ENCODE measurements at regions not wholly inside any gene's neighbourhood (a gene's known extent, or its start where the extent isn't known, plus 50 kb on each side); places are given as distances from the start of the nearest gene placed in this dataset.

GRCh38 chr1:38344716-38345115, 298.1 kb upstream of the POU3F1 start:
- DNase-seq (ENCODE audit: missing footprints) (no peak), ATAC-seq (no peak)
- intact Hi-C loops (cut with DNase I), result no loop called here

DNA sequence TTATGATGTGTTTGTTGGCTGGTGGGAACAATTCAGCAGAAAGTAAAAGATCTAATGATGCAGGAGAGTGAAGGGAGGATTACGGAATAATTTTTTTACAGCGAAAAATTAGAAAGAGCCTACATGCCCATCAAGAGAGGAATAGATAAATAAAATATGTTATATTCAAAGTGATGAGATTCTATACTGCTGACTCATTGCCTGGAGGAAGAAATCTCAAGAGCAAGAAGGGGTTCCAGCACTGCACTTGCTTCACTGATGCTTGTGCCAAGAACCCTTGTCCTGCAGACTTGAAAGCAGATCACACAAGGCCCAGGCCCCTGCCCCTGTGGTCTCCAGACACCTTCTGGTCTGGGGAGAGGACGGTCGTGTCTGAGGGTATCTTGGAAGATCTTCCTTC, 295.1 kb upstream of the POU3F1 start:
- no peak for DNase-seq (ENCODE audit: missing footprints)
- intact Hi-C loops (cut with DNase I), result no loop called here

DNA sequence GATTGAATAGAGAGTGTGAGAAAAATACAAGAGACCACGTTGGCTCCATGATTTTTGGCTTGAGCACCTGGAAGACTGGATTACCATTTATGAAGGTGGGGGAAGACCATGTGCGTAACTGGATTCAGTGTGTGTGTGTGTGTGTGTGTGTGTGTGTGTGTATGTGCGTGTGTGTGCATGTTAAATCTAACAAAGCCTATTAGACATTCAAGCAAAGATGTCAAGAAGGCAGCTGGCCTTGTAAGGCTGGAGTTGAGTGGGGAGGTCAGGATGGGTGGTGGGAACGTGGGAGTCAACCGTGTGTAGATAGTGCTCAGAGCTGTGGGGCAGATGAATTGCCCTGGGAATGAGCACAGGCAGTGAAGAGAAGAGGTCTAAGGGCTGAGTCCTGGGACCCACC, 293.8 kb upstream of the POU3F1 start:
- DNase-seq (ENCODE audit: missing footprints), result no peak
- intact Hi-C loops (cut with DNase I), result no loop called here
- no peak for ATAC-seq

More for the DNA sequence above, 295.1 kb upstream of the POU3F1 start:
- no peak for ATAC-seq

DNA sequence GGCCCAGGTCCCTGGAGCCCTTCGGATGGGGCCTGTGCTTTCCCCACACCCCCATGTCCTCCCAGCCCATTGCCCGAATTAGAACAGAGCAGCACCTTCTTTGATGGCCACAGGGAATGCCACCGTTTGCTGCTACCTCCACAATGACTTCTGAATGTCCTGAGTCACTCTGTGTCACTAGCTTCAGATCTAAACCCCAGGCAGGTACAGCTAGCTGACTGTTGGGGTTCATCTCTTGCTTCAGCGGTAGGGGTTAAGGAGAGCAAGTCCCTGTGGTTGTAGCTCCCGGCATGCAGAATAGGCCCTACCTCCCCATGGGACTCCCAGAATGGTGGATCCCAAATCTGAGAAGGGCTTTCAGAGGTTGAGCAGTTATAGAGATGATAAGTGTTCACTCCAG, 291.1 kb upstream of the POU3F1 start:
- intact Hi-C loops (cut with DNase I), result no loop called here
- ATAC-seq (no peak), DNase-seq (ENCODE audit: missing footprints) (no peak)

- DNase-seq (ENCODE audit: missing footprints) (no peak), ATAC-seq (no peak)
- intact Hi-C loops (cut with DNase I), result no loop called here
Measured at GRCh38 chr1:38336961-38337360, 290.4 kb upstream of the POU3F1 start.

DNA sequence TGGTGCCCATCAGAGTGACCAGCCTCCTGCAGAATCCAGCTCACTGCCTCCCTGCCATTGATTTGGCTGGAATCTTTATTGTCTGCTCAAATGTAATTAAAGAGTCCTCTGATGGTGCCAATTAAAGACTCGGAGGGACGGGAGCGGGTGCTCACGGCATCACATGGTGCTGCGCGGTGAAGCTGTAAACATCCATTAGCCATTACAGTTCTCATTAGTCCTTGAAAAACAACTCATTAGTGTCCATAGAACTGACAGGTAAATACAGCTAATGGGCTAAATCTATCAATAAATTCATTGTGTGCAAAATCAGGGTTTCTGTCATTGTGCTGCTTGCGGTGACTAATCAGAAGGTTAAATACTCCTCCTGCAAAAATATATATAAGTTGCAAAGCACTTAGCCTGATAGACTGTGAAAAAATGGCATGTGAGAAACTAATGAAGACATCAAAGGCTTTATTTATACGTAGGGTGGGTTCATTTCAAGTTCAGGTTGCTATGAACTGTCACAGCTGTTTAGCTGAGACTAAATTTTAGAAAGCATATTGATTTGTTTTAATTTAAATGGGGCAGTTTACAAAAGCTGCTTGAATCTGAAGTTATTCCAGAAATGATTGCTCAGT, 289.8 kb upstream of the POU3F1 start:
- DNase-seq (ENCODE audit: missing footprints) (no peak), ATAC-seq (no peak)
- intact Hi-C loops (cut with DNase I), result no loop called here

- DNase-seq (ENCODE audit: missing footprints) (no peak), ATAC-seq (no peak)
- intact Hi-C loops (cut with DNase I), result no loop called here
Measured at GRCh38 chr1:38334930-38335592, 288.5 kb upstream of the POU3F1 start.

DNA sequence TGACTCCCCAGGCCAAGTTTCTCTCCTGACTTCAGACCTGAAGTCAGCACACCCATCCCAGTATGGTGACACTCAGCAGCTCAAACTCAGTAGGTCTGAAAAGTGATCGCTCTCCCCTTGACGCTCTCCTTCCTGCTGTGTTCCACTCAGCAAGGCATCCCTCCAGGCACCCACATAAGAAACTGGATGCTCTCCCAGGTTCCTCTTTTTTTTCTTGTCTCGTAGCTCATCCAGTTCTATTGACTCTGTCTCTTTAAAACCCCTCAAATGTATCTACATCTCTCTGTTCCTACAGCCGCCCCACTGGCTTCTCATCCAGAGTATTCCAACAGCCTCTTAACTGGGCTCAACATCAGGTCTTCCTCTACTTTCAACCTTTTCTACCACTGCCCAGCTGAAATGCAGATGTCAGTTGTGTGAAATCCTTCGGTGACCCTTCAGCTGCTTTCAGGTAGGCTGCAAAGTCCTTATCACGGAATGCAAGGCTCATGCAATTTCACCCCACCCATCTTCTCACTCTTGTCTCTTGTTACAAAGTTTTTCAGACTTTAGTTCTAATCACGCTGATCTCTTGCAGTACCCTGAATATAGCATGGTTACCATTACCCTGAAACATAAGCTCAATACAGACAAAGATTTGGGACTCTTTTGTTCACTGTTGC, 286.2 kb upstream of the POU3F1 start:
- DNase-seq (ENCODE audit: missing footprints) (no peak), ATAC-seq (no peak)
- intact Hi-C loops (cut with DNase I), result no loop called here

- ATAC-seq (no peak), DNase-seq (ENCODE audit: missing footprints) (no peak)
- intact Hi-C loops (cut with DNase I), result no loop called here
Measured at GRCh38 chr1:38331496-38332210, 285.1 kb upstream of the POU3F1 start.

DNA sequence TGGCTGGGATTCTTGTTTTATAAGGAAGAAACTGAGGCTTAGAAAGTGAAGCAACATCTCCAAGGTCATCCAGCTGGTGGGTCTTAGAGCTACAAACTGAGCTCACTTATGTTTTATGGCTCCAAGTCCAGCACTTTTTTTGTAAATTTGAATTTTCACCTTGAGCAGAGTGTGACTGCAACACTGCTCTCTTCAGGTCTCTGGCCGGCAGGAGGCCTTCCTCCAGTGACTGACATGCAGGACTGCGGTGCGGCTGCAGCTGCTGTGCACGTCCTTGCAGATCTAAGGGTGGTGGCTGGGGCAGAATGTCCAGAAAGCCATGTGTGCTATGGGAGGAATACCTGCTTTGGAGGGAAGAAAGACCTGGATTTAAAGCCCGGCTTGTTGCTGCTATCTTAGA, 284.2 kb upstream of the POU3F1 start:
- DNase-seq (ENCODE audit: missing footprints), result no peak
- no peak for ATAC-seq
- intact Hi-C loops (cut with DNase I), result no loop called here

DNA sequence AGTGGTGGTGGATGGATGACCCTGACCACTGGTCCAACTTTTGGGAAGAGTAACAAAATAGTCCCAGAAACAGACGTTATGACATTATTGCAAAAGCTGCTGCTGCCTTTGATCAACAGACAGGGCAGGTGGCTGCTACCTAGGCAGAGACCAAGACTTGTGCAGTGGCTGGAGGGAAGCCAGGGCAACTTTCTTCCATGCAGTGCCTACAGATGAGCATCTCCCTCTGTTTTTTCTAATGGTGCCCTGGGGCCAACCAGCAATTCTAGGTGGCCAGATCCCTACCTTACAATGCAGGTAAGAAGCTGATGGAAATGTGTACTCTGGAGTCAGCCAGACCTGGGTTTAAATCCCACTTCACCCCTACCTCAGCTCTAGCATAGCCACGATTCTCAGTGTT, 283.1 kb upstream of the POU3F1 start:
- ATAC-seq, result no peak
- intact Hi-C loops (cut with DNase I), result no loop called here
- no peak for DNase-seq (ENCODE audit: missing footprints)

GRCh38 chr1:38328278-38329035, 281.9 kb upstream of the POU3F1 start:
- intact Hi-C loops (cut with DNase I), result no loop called here
- DNase-seq (ENCODE audit: missing footprints), result no peak
- no peak for ATAC-seq

GRCh38 chr1:38327559-38327973, 281.0 kb upstream of the POU3F1 start:
- ATAC-seq, result no peak
- no peak for DNase-seq (ENCODE audit: missing footprints)

GRCh38 chr1:38326856-38327255, 280.3 kb upstream of the POU3F1 start:
- DNase-seq (ENCODE audit: missing footprints) (no peak), ATAC-seq (no peak)
- intact Hi-C loops (cut with DNase I), result no loop called here

More at GRCh38 chr1:38327559-38327973, 281.0 kb upstream of the POU3F1 start:
- intact Hi-C loops (cut with DNase I), result no loop called here

GRCh38 chr1:38326135-38326534, 279.5 kb upstream of the POU3F1 start:
- no peak for ATAC-seq
- no peak for DNase-seq (ENCODE audit: missing footprints)
- intact Hi-C loops (cut with DNase I), result no loop called here

GRCh38 chr1:38312753-38313152, 266.2 kb upstream of the POU3F1 start:
- ATAC-seq (no peak), DNase-seq (ENCODE audit: missing footprints) (no peak)
- intact Hi-C loops (cut with DNase I), result no loop called here

GRCh38 chr1:38310079-38310478, 263.5 kb upstream of the POU3F1 start:
- intact Hi-C loops (cut with DNase I), result no loop called here

GRCh38 chr1:38308780-38309179, 262.2 kb upstream of the POU3F1 start:
- intact Hi-C loops (cut with DNase I), result no loop called here
- ATAC-seq (no peak), DNase-seq (ENCODE audit: missing footprints) (no peak)

More at GRCh38 chr1:38310079-38310478, 263.5 kb upstream of the POU3F1 start:
- no peak for DNase-seq (ENCODE audit: missing footprints)
- ATAC-seq, result no peak

DNA sequence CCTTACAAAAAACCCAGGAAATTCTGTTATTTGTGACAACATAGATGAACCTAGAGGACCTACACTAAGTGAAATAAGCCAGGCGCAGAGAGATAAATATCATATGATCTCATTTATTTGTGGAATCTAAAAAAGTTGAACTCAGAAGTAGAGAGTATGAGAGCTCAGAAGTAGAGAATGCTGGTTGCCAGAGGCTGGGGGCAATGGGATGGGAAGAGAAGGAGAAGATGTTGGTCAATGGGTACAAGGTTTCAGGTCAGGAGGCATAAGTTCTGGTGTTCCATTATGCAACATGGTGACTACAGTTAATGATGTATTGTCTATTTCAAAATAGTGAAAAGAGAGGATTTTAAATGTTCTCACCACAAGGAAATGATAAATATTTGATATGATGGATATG, 259.1 kb upstream of the POU3F1 start:
- intact Hi-C loops (cut with DNase I), result no loop called here
- DNase-seq (ENCODE audit: missing footprints) (no peak), ATAC-seq (no peak)
